IMR-90 (cell line): ENCODE measurements at regions not wholly inside any gene's neighbourhood (a gene's known extent, or its start where the extent isn't known, plus 50 kb on each side); places are given as distances from the start of the nearest gene placed in this dataset.

Experiments
- ATAC-seq: fragments of 200-7000 bp; cut with Tn5 transposase; 2 replicates; pipeline ENCODE4 v1.9.1; 2020; ENCODE audit warnings: low read depth, mild to moderate bottlenecking, moderate library complexity
- BruUV-seq: library from RNA; stranded (reverse); fragments of 400-500 nt; replicated peaks from 2 replicates; lab custom pipeline; 2021; lab: Mats Ljungman, UMichigan
- CTCF ChIA-PET: fragments of 300-600 bp; formaldehyde crosslinking; extraction: SDS; loops from one replicate; lab custom pipeline; 2021; ENCODE audit warnings: antibody characterized with exemption; lab: Yijun Ruan, JAX
- POLR2A ChIA-PET: fragments of 300-600 bp; sonication (Branson Sonifier 250); formaldehyde crosslinking; loops from one replicate; lab custom pipeline; 2022; ENCODE audit warnings: antibody characterized with exemption; ENCODE audit not compliant: unreplicated experiment; lab: Charles Lee
- DNase-seq: peaks from one replicate; pipeline ENCODE4 v3.0.0; 2013
- H2AFZ ChIP-seq: replicated peaks from 2 replicates; pipeline ENCODE3; 2013; ENCODE audit warnings: low read length, mild to moderate bottlenecking; ENCODE audit not compliant: poor library complexity
- H2AK5ac ChIP-seq: 2 replicates; pipeline ENCODE4 v1.6.1; 2013; ENCODE audit warnings: low read depth, low read length, inconsistent platforms
- H2AK9ac ChIP-seq: replicated peaks from 2 replicates; pipeline ENCODE3; 2013; ENCODE audit warnings: mild to moderate bottlenecking, low read depth, low read length, moderate library complexity; ENCODE audit not compliant: poor library complexity
- H2BK120ac ChIP-seq: 2 replicates; pipeline ENCODE4 v1.6.1; 2013; ENCODE audit warnings: low read depth, low read length, inconsistent platforms
- H2BK15ac ChIP-seq: 3 replicates; pipeline ENCODE4 v1.6.1; 2013; ENCODE audit warnings: low read depth, low read length, inconsistent platforms
- H2BK20ac ChIP-seq: 2 replicates; pipeline ENCODE4 v1.6.1; 2013; ENCODE audit warnings: low read depth, mild to moderate bottlenecking, inconsistent platforms, low read length, moderate library complexity
- H2BK5ac ChIP-seq: 2 replicates; pipeline ENCODE4 v1.6.1; 2013; ENCODE audit warnings: mild to moderate bottlenecking, low read depth, low read length, inconsistent platforms; ENCODE audit not compliant: poor library complexity, severe bottlenecking
- H3K14ac ChIP-seq: replicated peaks from 2 replicates; pipeline ENCODE4 v1.6.1; 2013; ENCODE audit warnings: low read depth, low read length, inconsistent platforms
- H3K18ac ChIP-seq: 2 replicates; pipeline ENCODE4 v1.6.1; 2013; ENCODE audit warnings: low read depth, low read length, control low read depth
- H3K23ac ChIP-seq: 2 replicates; pipeline ENCODE4 v1.6.1; 2013; ENCODE audit warnings: low read depth, low read length, inconsistent platforms
- H3K27ac ChIP-seq: 2 replicates; pipeline ENCODE4 v1.5.1; 2013; ENCODE audit warnings: mild to moderate bottlenecking, control low read depth, low read length; ENCODE audit not compliant: insufficient read depth
- H3K27me3 ChIP-seq: 2 replicates; pipeline ENCODE4 v1.6.1; 2013; ENCODE audit warnings: low read length; ENCODE audit not compliant: control insufficient read depth, insufficient read depth
- H3K36me3 ChIP-seq: 2 replicates; pipeline ENCODE4 v1.6.1; 2013; ENCODE audit warnings: low read length, mixed read lengths; ENCODE audit not compliant: control insufficient read depth, insufficient read depth
- H3K4ac ChIP-seq: 2 replicates; pipeline ENCODE4 v1.6.1; 2013; ENCODE audit warnings: low read depth, low read length, inconsistent platforms
- H3K4me1 ChIP-seq: 2 replicates; pipeline ENCODE4 v1.6.1; 2013; ENCODE audit warnings: low read length, mixed read lengths; ENCODE audit not compliant: control insufficient read depth, insufficient read depth
- H3K4me2 ChIP-seq: 2 replicates; pipeline ENCODE4 v1.6.1; 2013; ENCODE audit warnings: low read depth, mild to moderate bottlenecking, control low read depth, low read length, moderate library complexity
- H3K4me3 ChIP-seq: 2 replicates; pipeline ENCODE4 v1.5.1; 2013; ENCODE audit warnings: low read depth, mild to moderate bottlenecking, control low read depth, low read length, moderate library complexity; ENCODE audit not compliant: insufficient read depth
- H3K56ac ChIP-seq: 2 replicates; pipeline ENCODE4 v1.6.1; 2013; ENCODE audit warnings: low read length, inconsistent platforms; ENCODE audit not compliant: insufficient read depth; ENCODE audit errors: extremely low read depth
- H3K79me1 ChIP-seq, 2 experiments: 2 replicates each; pipeline ENCODE4 v1.6.1; 2013; ENCODE audit warnings: low read length in 2 of 2, inconsistent platforms in 1 of 2, low read depth in 1 of 2
- H3K9ac ChIP-seq: 2 replicates; pipeline ENCODE4 v1.6.1; 2013; ENCODE audit warnings: low read depth, low read length, control low read depth
- H3K9me1 ChIP-seq: 2 replicates; pipeline ENCODE4 v1.6.1; 2013; ENCODE audit warnings: low read length, inconsistent platforms; ENCODE audit not compliant: insufficient read depth
- H3K9me3 ChIP-seq: 2 replicates; pipeline ENCODE4 v1.6.1; 2013; ENCODE audit warnings: low read length; ENCODE audit not compliant: control insufficient read depth, insufficient read depth
- H4K20me1 ChIP-seq: 2 replicates; pipeline ENCODE4 v1.6.1; 2013; ENCODE audit warnings: low read length, inconsistent platforms; ENCODE audit not compliant: insufficient read depth
- H4K5ac ChIP-seq: 2 replicates; pipeline ENCODE4 v1.6.1; 2013; ENCODE audit warnings: mild to moderate bottlenecking, low read depth, low read length, control low read depth
- H4K8ac ChIP-seq, 2 experiments: 2 replicates each; pipeline ENCODE4 v1.6.1; 2013; ENCODE audit warnings: low read depth in 2 of 2, low read length in 2 of 2, control low read depth in 1 of 2, inconsistent platforms in 1 of 2
- H4K91ac ChIP-seq: 2 replicates; pipeline ENCODE4 v1.6.1; 2013; ENCODE audit warnings: low read depth, low read length, inconsistent platforms; ENCODE audit not compliant: insufficient read depth
- CEBPB ChIP-seq: IDR thresholded peaks from 2 replicates; pipeline ENCODE4 v1.6.1; 2012; ENCODE audit warnings: low read depth, low read length, improper control_type of control experiment
- CHD1 ChIP-seq: IDR thresholded peaks from 2 replicates; pipeline ENCODE4 v1.6.1; 2012; ENCODE audit warnings: low read depth, low read length, improper control_type of control experiment
- MAFK ChIP-seq: IDR thresholded peaks from 2 replicates; pipeline ENCODE4 v1.6.1; 2012; ENCODE audit warnings: low read depth, low read length, improper control_type of control experiment
- MAZ ChIP-seq: IDR thresholded peaks from 2 replicates; pipeline ENCODE4 v1.6.1; 2012; ENCODE audit warnings: low read depth, mild to moderate bottlenecking, low read length, improper control_type of control experiment, moderate library complexity, borderline replicate concordance
- MXI1 ChIP-seq: IDR thresholded peaks from 2 replicates; pipeline ENCODE4 v1.6.1; 2012; ENCODE audit warnings: low read depth, mild to moderate bottlenecking, low read length, moderate library complexity, borderline replicate concordance
- RCOR1 ChIP-seq: IDR thresholded peaks from 2 replicates; pipeline ENCODE4 v1.6.1; 2012; ENCODE audit warnings: mild to moderate bottlenecking, low read length, improper control_type of control experiment; ENCODE audit not compliant: insufficient replicate concordance
- WGBS, 2 experiments: methylation state at CpG; one replicate each; pipeline versions ENCODE4 v1.1.5 to v1.1.7; 2013; ENCODE audit warnings: missing lambda C conversion rate in 2 of 2; ENCODE audit not compliant: insufficient read length in 1 of 2; ENCODE audit errors: extremely low coverage in 2 of 2; 5-methylcytosine and 5-hydroxymethylcytosine counted together
- dilution Hi-C: fragments of 300-500 bp; cut with HindIII; formaldehyde crosslinking; loops from one replicate; pipeline ENCODE4 v1.14.3; 2018; ENCODE audit warnings: low sequenced_read_pairs; ENCODE audit not compliant: unreplicated experiment
- in situ Hi-C: fragments of 300-500 bp; cut with MboI; formaldehyde crosslinking; loops from 3 replicates; pipeline ENCODE4 v1.14.3; 2019; ENCODE audit warnings: low sequenced_read_pairs, inconsistent platforms, mixed read lengths
- intact Hi-C: fragments of 100-400 bp; cut with micrococcal nuclease; formaldehyde crosslinking; loops from 2 replicates; pipeline ENCODE4 v1.10.0; 2022
- TF ChIP-seq, protein P1 (sequence below): fragments of 150-350 bp; IDR thresholded peaks from 2 replicates; pipeline ENCODE4 v1.6.1; 2017; ENCODE audit warnings: mild to moderate bottlenecking, antibody characterized with exemption, low read length, low read depth

DNA sequence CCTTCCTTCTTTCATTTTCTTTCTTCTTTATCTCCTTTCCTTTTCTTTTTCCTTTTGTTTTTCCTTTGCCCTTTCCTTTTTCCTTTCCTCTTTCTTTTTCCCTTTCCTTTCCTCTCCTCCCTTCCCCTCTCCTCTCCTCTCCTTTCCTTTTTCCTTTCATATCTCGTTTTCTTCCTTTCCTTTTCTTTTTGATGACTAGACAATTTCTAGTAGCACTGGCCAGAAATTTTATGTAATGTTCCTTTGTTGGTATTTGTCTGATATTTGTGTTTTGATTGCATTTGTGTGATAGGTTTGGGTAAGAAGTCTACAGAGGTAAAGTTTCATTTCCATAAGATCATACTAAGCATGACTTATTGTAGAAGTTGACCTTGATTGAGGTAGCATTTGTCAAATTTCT, 1722.9 kb upstream of the IGFBP7 start:
- no peak overlapping the region for H3K27ac ChIP-seq
- POLR2A ChIA-PET: no interaction called here
- H2BK15ac ChIP-seq: no peak overlapping the region
- no peak for TF ChIP-seq RCOR1
- no peak for TF ChIP-seq CEBPB
- peak; percentile 96 for TF ChIP-seq MAFK
- no peak for TF ChIP-seq MXI1
- TF ChIP-seq MAZ: no peak
- no peak for TF ChIP-seq CHD1
- TF ChIP-seq, protein P1, sequence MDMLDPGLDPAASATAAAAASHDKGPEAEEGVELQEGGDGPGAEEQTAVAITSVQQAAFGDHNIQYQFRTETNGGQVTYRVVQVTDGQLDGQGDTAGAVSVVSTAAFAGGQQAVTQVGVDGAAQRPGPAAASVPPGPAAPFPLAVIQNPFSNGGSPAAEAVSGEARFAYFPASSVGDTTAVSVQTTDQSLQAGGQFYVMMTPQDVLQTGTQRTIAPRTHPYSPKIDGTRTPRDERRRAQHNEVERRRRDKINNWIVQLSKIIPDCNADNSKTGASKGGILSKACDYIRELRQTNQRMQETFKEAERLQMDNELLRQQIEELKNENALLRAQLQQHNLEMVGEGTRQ: no peak
- no peak overlapping the region for H2BK5ac ChIP-seq
- no peaks in the 10 kb centered on the region for H3K4me1 ChIP-seq
- no peak overlapping the region for H3K23ac ChIP-seq
- DNase-seq (no peak), ATAC-seq (no peak)
- no peak overlapping the region for H2AK9ac ChIP-seq
- no peak overlapping the region for H3K56ac ChIP-seq
- H2AK5ac ChIP-seq: no peak overlapping the region
- 100% methylated on average over 1 of the region's 1 CpG; no CpG with 5 or more reads in 1 of the 2 experiments for WGBS, 2 experiments
- no peaks in the 10 kb centered on the region for H3K27me3 ChIP-seq
- H4K8ac ChIP-seq: no peak overlapping the region
- H3K36me3 ChIP-seq: no peaks in the 10 kb centered on the region
- H2AFZ ChIP-seq: no peak overlapping the region
- dilution Hi-C loops (no loop called here), in situ Hi-C loops (no loop called here), intact Hi-C loops (no loop called here)
- H3K14ac ChIP-seq: no peak overlapping the region
- no peak overlapping the region for H3K18ac ChIP-seq
- CTCF ChIA-PET: no interaction called here
- no peak overlapping the region for H4K5ac ChIP-seq
- H3K9me1 ChIP-seq: no peaks in the 10 kb centered on the region
- no peak overlapping the region for H3K9ac ChIP-seq
- no TSS peak for BruUV-seq
- no peaks in the 10 kb centered on the region for H3K79me1 ChIP-seq
- H2BK20ac ChIP-seq: no peak overlapping the region
- no peak overlapping the region for H2BK120ac ChIP-seq
- H4K20me1 ChIP-seq: no peaks in the 10 kb centered on the region
- no peak overlapping the region for H4K91ac ChIP-seq
- H3K4me2 ChIP-seq: no peak overlapping the region
- no peak overlapping the region for H3K4ac ChIP-seq
- H3K4me3 ChIP-seq: no peak overlapping the region
- H3K9me3 ChIP-seq: no peaks in the 10 kb centered on the region
